GM21529 (cell line): ENCODE measurements at regions not wholly inside any gene's neighbourhood (a gene's known extent, or its start where the extent isn't known, plus 50 kb on each side); places are given as distances from the start of the nearest gene placed in this dataset.

ENCODE experiments used
- ATAC-seq: cut with Tn5 transposase; IDR thresholded peaks from one replicate; pipeline ENCODE4 v1.9.1; 2021; ENCODE audit not compliant: unreplicated experiment

DNA sequence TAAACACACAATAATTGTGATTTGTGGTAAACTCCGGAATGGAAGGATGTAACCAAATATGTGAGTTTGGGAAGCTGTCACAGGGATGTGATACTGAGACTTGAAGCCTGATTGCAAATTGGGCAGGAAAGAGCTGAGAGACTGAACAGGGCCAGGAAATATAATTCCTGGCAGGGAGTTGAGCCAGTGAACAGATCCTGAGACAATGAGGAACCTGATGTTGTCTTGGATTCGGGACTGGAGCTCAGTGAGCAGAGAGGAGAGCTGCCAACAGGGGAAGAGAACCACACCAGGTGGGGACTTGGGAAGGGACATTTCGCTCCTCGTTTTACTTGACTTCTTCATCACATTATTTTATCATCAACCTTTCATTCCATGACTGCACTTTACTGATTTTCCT, 386.0 kb downstream of the TLL1 start:
- ATAC-seq: no peak

DNA sequence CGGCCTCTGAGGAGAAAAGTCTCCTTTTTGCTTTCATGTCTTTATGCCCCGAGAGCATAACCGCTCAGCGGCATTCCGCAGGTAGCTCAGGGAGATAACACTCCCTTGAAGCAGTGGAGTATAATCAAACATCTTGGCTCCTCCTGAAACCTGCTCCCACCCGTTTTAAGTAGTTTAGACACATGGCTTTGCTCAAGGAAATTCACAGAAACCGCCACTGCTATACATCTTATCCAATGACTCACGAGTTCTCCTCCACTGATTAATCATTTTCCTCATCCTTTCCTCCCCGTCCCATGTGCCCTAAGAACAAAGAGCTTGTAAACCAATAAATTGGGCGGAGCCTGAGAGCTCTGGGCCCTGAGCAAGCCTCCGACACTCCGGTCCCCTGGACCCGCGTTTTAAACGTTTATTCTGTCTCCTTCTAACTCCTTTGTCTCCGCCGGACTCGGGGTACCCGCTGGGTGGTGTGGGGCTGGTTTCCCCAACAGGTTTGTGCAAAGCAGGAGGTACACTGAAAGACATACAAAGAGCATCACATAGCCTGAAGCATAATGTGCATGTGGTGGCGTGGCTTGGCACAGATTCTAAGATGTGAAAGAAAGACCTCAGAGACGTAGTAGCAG, 401.2 kb downstream of the TLL1 start:
- no peak for ATAC-seq

- no peak for ATAC-seq
Measured at GRCh38 chr4:166274775-166275174, 401.7 kb downstream of the TLL1 start.

DNA sequence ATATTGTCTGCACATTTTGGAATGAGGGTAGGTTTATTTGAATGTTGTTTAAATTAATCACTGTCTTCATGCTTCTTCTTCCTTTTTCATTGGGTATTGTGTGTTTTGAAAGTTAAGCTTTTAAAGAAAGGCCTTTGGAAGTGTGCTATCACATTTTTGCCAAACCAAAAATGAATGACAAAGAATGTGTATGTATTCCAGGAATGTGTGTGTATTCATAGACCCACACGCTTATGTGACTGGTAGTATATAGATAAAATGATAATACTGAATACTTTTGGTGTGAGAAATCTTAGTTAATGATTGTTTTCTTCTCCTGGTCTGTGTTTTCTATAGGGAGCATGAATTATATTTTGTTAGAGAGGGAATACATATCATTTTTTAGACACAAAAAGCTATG, 404.4 kb downstream of the TLL1 start:
- no peak for ATAC-seq

GRCh38 chr4:166277853-166278252, 404.8 kb downstream of the TLL1 start:
- no peak for ATAC-seq

- ATAC-seq: no peak
Measured at GRCh38 chr4:166279261-166279660, 406.2 kb downstream of the TLL1 start.

GRCh38 chr4:166280642-166281041, 407.6 kb downstream of the TLL1 start:
- no peak for ATAC-seq

- ATAC-seq: no peak
Measured at GRCh38 chr4:166282081-166282770, 409.2 kb downstream of the TLL1 start.

DNA sequence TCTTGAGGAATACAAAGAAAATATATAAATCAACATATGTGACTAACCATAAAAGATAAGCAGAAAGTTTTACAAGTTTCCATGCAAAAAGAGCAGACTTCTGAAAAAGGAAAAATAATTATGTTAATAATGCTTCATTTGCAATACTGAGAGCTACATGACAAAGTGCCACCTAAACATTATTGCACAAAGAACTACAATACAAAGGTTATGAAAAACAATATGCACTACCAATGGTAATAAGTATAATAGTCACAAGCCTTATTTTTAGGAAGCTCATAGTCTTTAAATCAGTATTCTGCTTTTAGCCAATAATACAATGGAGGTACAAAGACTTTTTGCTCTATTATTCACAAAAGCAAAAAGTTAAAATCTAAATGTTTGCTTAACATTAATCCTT, 411.2 kb downstream of the TLL1 start:
- no peak for ATAC-seq

DNA sequence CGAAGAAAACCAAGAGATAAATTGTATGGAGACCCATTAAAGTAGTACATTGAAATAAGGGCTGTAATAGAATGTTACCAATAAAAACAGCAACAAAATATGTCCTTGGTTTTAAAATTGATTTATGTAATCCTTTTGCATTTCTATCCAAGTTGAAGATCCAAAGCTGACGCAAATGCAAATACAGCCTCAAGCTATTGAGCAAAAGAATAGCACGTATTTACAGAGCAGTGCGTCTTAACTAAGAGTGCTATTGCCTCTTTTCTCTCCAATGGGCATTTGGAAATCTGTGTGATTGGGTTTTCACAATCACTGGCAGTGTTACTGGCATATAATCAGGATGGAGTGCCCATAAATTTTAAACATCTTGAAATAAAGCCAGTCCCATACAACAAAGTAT, 417.4 kb downstream of the TLL1 start:
- ATAC-seq: no peak

DNA sequence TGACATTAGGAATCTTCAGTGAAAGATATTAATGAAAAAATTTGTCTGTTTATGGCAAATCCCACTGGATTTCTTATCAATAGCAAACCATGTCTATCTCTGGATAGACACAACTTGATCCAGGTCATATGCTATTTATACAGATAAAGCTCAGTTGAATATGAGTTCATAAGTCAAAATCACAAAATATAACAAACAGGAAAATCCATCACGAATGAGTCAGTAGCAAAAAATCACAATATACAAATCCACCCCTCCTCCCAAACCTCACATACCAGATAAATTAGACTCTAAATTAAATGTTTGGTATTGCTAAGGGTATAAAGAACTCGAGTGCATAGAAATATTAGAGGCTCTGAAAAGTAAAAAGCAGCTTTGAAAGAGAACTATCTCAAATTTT, 420.5 kb downstream of the TLL1 start:
- no peak for ATAC-seq

DNA sequence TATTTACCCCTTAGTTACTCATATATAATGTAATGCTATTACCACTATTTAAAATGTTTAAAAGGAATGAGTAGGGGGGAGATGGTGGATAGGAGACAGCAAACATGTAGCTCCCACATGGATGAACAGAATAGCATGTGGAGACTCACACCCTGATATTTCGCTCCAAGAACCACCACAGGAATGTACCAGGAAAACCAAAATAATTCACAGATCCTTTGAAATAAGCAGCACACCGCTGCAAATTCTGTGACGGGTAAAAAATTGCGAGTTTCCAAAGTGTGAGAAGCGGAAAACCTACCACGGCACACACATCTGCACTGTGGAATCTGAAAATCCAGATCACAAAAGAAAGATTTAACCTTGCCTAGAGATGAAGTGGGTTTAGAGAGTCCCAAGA, 428.2 kb downstream of the TLL1 start:
- no peak for ATAC-seq

DNA sequence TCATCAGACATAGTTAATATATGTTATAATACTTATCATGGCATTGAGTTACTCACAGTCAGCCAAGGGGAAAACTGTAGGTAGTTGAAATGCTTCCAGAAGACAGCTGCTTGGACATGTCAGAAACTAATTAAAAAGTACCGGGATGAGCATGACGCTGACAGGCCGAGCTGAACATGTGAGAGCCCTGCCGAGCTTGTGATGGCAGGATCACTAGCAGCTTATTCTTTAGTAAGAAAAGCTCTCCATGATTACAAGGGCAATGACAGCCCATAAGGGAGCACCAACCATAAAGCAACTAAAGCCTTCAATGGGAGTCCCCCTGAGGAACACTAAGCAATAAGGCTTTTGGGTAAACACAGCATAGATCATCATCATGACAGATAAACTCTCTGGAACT, 435.6 kb downstream of the TLL1 start:
- ATAC-seq: no peak

GRCh38 chr4:166309286-166309685, 436.2 kb downstream of the TLL1 start:
- no peak for ATAC-seq

DNA sequence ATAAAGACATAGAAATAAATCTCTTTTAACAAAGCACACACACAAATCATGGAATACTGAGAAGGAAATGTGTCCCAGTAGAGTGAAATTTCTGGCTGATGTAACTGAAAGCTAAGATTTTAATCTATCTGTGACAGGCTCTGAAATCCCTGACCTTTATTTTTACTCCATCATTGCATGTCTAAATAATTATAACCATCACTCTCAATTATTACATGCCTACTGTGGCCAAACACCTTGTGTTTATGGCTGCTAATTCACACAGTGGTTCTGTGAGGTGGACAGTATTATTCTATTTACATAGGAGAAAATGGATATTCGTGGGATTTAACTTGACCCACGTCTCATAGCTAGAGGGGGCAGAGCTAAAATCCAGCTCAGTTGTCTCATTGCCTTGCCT, 438.1 kb downstream of the TLL1 start:
- no peak for ATAC-seq

- ATAC-seq: no peak
Measured at GRCh38 chr4:166312166-166312565, 439.1 kb downstream of the TLL1 start.

DNA sequence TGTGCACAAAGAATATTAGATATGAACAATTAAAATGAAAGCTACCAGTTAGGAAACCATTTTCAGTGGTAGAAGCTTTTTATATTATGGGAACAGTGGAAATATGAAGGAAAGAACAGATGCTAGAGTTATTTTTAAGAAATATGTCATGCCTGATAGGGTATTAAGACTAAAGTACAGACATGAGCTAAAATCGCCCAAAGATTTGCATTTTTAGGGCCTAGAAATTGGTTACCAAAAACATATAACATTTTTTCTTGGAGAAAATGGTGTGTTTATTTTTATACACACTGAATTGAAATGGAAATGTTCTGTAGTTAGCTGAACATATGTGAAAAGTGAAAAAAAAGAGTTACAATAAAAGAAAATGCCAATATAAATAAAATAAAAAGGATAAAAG, 441.9 kb downstream of the TLL1 start:
- ATAC-seq: no peak

- ATAC-seq: no peak
Measured at GRCh38 chr4:166315721-166316467, 442.9 kb downstream of the TLL1 start.

- no peak for ATAC-seq
Measured at GRCh38 chr4:166318810-166319525, 445.9 kb downstream of the TLL1 start.

GRCh38 chr4:166323250-166323649, 450.2 kb downstream of the TLL1 start:
- no peak for ATAC-seq

GRCh38 chr4:166324321-166324720, 451.3 kb downstream of the TLL1 start:
- ATAC-seq: no peak
